PC-9 (cell line): ENCODE measurements at regions not wholly inside any gene's neighbourhood (a gene's known extent, or its start where the extent isn't known, plus 50 kb on each side); places are given as distances from the start of the nearest gene placed in this dataset.

Source experiments
- CTCF ChIP-seq: fragments of 200-600 bp; sonication (generic); conservative IDR thresholded peaks from 2 replicates; pipeline ENCODE4 v1.6.1; 2017; ENCODE audit warnings: mixed run types, antibody characterized with exemption, mild to moderate bottlenecking, moderate library complexity
- EZH2 ChIP-seq: fragments of 200-600 bp; sonication (generic); IDR thresholded peaks from 2 replicates; pipeline ENCODE4 v1.8.0; 2017; ENCODE audit warnings: antibody characterized with exemption, low read depth

- TF ChIP-seq CTCF (no peak), EZH2 (no peak)
Observed at GRCh38 chr1:191504999-191505398, 653.3 kb upstream of the RGS18 start.
